Kidney epithelial cell (primary cell): ENCODE measurements at regions not wholly inside any gene's neighbourhood (a gene's known extent, or its start where the extent isn't known, plus 50 kb on each side); places are given as distances from the start of the nearest gene placed in this dataset.

Experiments
- DNase-seq: peaks from one replicate; pipeline ENCODE4 v3.0.0-alpha.2; 2010; ENCODE audit warnings: low read depth
- H3K27me3 ChIP-seq: 2 replicates; pipeline ENCODE4 v1.6.0; 2011; ENCODE audit warnings: low read length; ENCODE audit not compliant: control insufficient read depth, insufficient read depth
- H3K36me3 ChIP-seq: 2 replicates; pipeline ENCODE4 v1.5.1; 2011; ENCODE audit warnings: low read length; ENCODE audit not compliant: control insufficient read depth, insufficient read depth
- H3K4me3 ChIP-seq: 2 replicates; pipeline ENCODE4 v1.5.1; 2011; ENCODE audit warnings: low read depth, mild to moderate bottlenecking, control low read depth, low read length
- CTCF ChIP-seq: IDR thresholded peaks from 2 replicates; pipeline ENCODE4 v1.5.1; 2011; ENCODE audit warnings: mild to moderate bottlenecking, moderate library complexity, low read length, control low read depth, inconsistent platforms; ENCODE audit not compliant: insufficient read depth, poor library complexity, severe bottlenecking

GRCh38 chr4:153109296-153109849 is 94.9 kb upstream of the TRIM2 start:
- Histone ChIP-seq H3K4me3 (no peak overlapping the region), H3K27me3 (no peaks in the 10 kb centered on the region), H3K36me3 (no peaks in the 10 kb centered on the region)
- no peak for DNase-seq
- TF ChIP-seq CTCF, result no peak

- no peak for DNase-seq
- Histone ChIP-seq H3K36me3 (no peaks in the 10 kb centered on the region), H3K4me3 (no peak overlapping the region), H3K27me3 (no peaks in the 10 kb centered on the region)
- TF ChIP-seq CTCF, result no peak
Observed at GRCh38 chr4:153110739-153111138, 93.5 kb upstream of the TRIM2 start.

- Histone ChIP-seq H3K4me3 (no peak overlapping the region), H3K27me3 (no peaks in the 10 kb centered on the region), H3K36me3 (no peaks in the 10 kb centered on the region)
- DNase-seq, result no peak
- no peak for TF ChIP-seq CTCF
Observed at GRCh38 chr4:153111426-153112040, 92.7 kb upstream of the TRIM2 start.

- DNase-seq, result no peak
- Histone ChIP-seq H3K27me3 (no peaks in the 10 kb centered on the region), H3K4me3 (no peak overlapping the region), H3K36me3 (no peaks in the 10 kb centered on the region)
- TF ChIP-seq CTCF, result no peak
Observed at GRCh38 chr4:153112041-153112441, 92.2 kb upstream of the TRIM2 start.

GRCh38 chr4:153113061-153113837 is 91.0 kb upstream of the TRIM2 start:
- no peak for DNase-seq
- Histone ChIP-seq H3K36me3 (no peaks in the 10 kb centered on the region), H3K4me3 (no peak overlapping the region), H3K27me3 (no peaks in the 10 kb centered on the region)
- no peak for TF ChIP-seq CTCF
